VCaP (cell line): ENCODE measurements at regions not wholly inside any gene's neighbourhood (a gene's known extent, or its start where the extent isn't known, plus 50 kb on each side); places are given as distances from the start of the nearest gene placed in this dataset.

ENCODE experiments used
- H3K27ac ChIP-seq: fragments of 450-650 bp; 2 replicates; pipeline ENCODE4 v1.5.1; 2017
- CTCF ChIP-seq: fragments of 450-650 bp; conservative IDR thresholded peaks from 2 replicates; pipeline ENCODE4 v1.5.1; 2017; ENCODE audit warnings: mild to moderate bottlenecking, moderate library complexity

- TF ChIP-seq CTCF: no peak
- H3K27ac ChIP-seq: no peak overlapping the region
Observed at GRCh38 chrX:28120072-28120471, 138.8 kb upstream of the DCAF8L1 start.

GRCh38 chrX:28108186-28108945, 127.1 kb upstream of the DCAF8L1 start:
- no peak for TF ChIP-seq CTCF
- H3K27ac ChIP-seq: no peak overlapping the region

- no peak for TF ChIP-seq CTCF
- H3K27ac ChIP-seq: no peak overlapping the region
Observed at GRCh38 chrX:28099166-28099565, 117.9 kb upstream of the DCAF8L1 start.

GRCh38 chrX:28085653-28086052, 104.4 kb upstream of the DCAF8L1 start:
- no peak overlapping the region for H3K27ac ChIP-seq
- no peak for TF ChIP-seq CTCF

GRCh38 chrX:28058901-28059300, 77.7 kb upstream of the DCAF8L1 start:
- H3K27ac ChIP-seq: no peak overlapping the region
- no peak for TF ChIP-seq CTCF

GRCh38 chrX:28042826-28043564, 61.7 kb upstream of the DCAF8L1 start:
- TF ChIP-seq CTCF: no peak
- H3K27ac ChIP-seq: no peak overlapping the region

- H3K27ac ChIP-seq: no peak overlapping the region
- TF ChIP-seq CTCF: no peak
Observed at GRCh38 chrX:28042260-28042659, 61.0 kb upstream of the DCAF8L1 start.
